ENCODE measurements at regions not wholly inside any gene's neighbourhood (a gene's known extent, or its start where the extent isn't known, plus 50 kb on each side); places are given as distances from the start of the nearest gene placed in this dataset.
"Not testable (repeated sequence)": the region's sequence is repeated elsewhere in the genome, so short reads cannot be mapped to it uniquely, and the experiment has no call there.

- Histone ChIP-seq H3K27me3 (ENCODE audit: control insufficient read depth, insufficient read depth) (no peaks in the 10 kb centered on the region), H3K4me1 (ENCODE audit: control insufficient read depth, insufficient read depth, low read length) (no peaks in the 10 kb centered on the region), H3K9me3 (ENCODE audit: control insufficient read depth, low read length) (no peaks in the 10 kb centered on the region), H3K4me3 (ENCODE audit: low read length) (no peak overlapping the region), H3K27ac (ENCODE audit: low read length) (no peak overlapping the region)
- DNase-seq: no peak
- intact Hi-C loops (cut with DNase I): no loop called here
- WGBS: 79% methylated on average over 9 of the region's 9 CpGs
- ATAC-seq: no peak
These were observed 285.5 kb upstream of the SFSWAP start for GRCh38 chr12:131425112-131426075.

GRCh38 chr12:131428091-131428685, 282.7 kb upstream of the SFSWAP start:
- Histone ChIP-seq H3K4me3 (ENCODE audit: low read length) (no peak overlapping the region), H3K4me1 (ENCODE audit: control insufficient read depth, insufficient read depth, low read length) (no peaks in the 10 kb centered on the region), H3K27ac (ENCODE audit: low read length) (no peak overlapping the region), H3K27me3 (ENCODE audit: control insufficient read depth, insufficient read depth) (no peaks in the 10 kb centered on the region), H3K9me3 (ENCODE audit: control insufficient read depth, low read length) (no peaks in the 10 kb centered on the region)
- DNase-seq (no peak), ATAC-seq (no peak)
- intact Hi-C loops (cut with DNase I): no loop called here
- WGBS: 71% methylated on average over 14 of the region's 14 CpGs

GRCh38 chr12:131429221-131429620, 281.7 kb upstream of the SFSWAP start:
- DNase-seq; H3K4me3 ChIP-seq (ENCODE audit: low read length); H3K4me1 ChIP-seq (ENCODE audit: control insufficient read depth, insufficient read depth, low read length); H3K9me3 ChIP-seq (ENCODE audit: control insufficient read depth, low read length); H3K27me3 ChIP-seq (ENCODE audit: control insufficient read depth, insufficient read depth); H3K27ac ChIP-seq (ENCODE audit: low read length); intact Hi-C loops (cut with DNase I): not testable (repeated sequence)
- WGBS: 15% methylated on average over 4 of the region's 8 CpGs
- peak in 1 of 2 donors; percentile 20 for ATAC-seq

- H3K27me3 ChIP-seq (ENCODE audit: control insufficient read depth, insufficient read depth); H3K4me1 ChIP-seq (ENCODE audit: control insufficient read depth, insufficient read depth, low read length); H3K9me3 ChIP-seq (ENCODE audit: control insufficient read depth, low read length); H3K27ac ChIP-seq (ENCODE audit: low read length); intact Hi-C loops (cut with DNase I); H3K4me3 ChIP-seq (ENCODE audit: low read length); DNase-seq; ATAC-seq: not testable (repeated sequence)
- WGBS: 52% methylated on average over 8 of the region's 8 CpGs
These were observed 281.2 kb upstream of the SFSWAP start for GRCh38 chr12:131429697-131430096.

- Histone ChIP-seq H3K9me3 (ENCODE audit: control insufficient read depth, low read length) (no peaks in the 10 kb centered on the region), H3K27me3 (ENCODE audit: control insufficient read depth, insufficient read depth) (no peaks in the 10 kb centered on the region), H3K4me1 (ENCODE audit: control insufficient read depth, insufficient read depth, low read length) (no peaks in the 10 kb centered on the region), H3K4me3 (ENCODE audit: low read length) (no peak overlapping the region), H3K27ac (ENCODE audit: low read length) (no peak overlapping the region)
- DNase-seq (no peak), ATAC-seq (no peak)
- intact Hi-C loops (cut with DNase I): no loop called here
- WGBS: 81% methylated on average over 8 of the region's 8 CpGs
These were observed 280.6 kb upstream of the SFSWAP start for GRCh38 chr12:131430158-131430742.

GRCh38 chr12:131431126-131431655, 279.7 kb upstream of the SFSWAP start:
- H3K27ac ChIP-seq (ENCODE audit: low read length): not testable (repeated sequence)
- 92% methylated on average over 17 of the region's 17 CpGs for WGBS

GRCh38 chr12:131432532-131433260, 278.2 kb upstream of the SFSWAP start:
- Histone ChIP-seq H3K27ac (ENCODE audit: low read length) (no peak overlapping the region), H3K4me1 (ENCODE audit: control insufficient read depth, insufficient read depth, low read length) (no peaks in the 10 kb centered on the region), H3K27me3 (ENCODE audit: control insufficient read depth, insufficient read depth) (no peaks in the 10 kb centered on the region), H3K4me3 (ENCODE audit: low read length) (no peak overlapping the region), H3K9me3 (ENCODE audit: control insufficient read depth, low read length) (no peaks in the 10 kb centered on the region)
- intact Hi-C loops (cut with DNase I): no loop called here
- no peak for DNase-seq
- ATAC-seq: no peak
- 60% methylated on average over 24 of the region's 29 CpGs for WGBS

More at GRCh38 chr12:131431126-131431655, 279.7 kb upstream of the SFSWAP start:
- H3K4me3 ChIP-seq (ENCODE audit: low read length); H3K4me1 ChIP-seq (ENCODE audit: control insufficient read depth, insufficient read depth, low read length); DNase-seq; ATAC-seq; H3K27me3 ChIP-seq (ENCODE audit: control insufficient read depth, insufficient read depth); H3K9me3 ChIP-seq (ENCODE audit: control insufficient read depth, low read length); intact Hi-C loops (cut with DNase I): not testable (repeated sequence)

GRCh38 chr12:131434208-131435125, 276.4 kb upstream of the SFSWAP start:
- Histone ChIP-seq H3K9me3 (ENCODE audit: control insufficient read depth, low read length) (no peaks in the 10 kb centered on the region), H3K27ac (ENCODE audit: low read length) (no peak overlapping the region), H3K27me3 (ENCODE audit: control insufficient read depth, insufficient read depth) (no peaks in the 10 kb centered on the region), H3K4me1 (ENCODE audit: control insufficient read depth, insufficient read depth, low read length) (no peaks in the 10 kb centered on the region), H3K4me3 (ENCODE audit: low read length) (no peak overlapping the region)
- ATAC-seq (no peak), DNase-seq (no peak)
- intact Hi-C loops (cut with DNase I): no loop called here
- WGBS: 60% methylated on average over 26 of the region's 28 CpGs

- intact Hi-C loops (cut with DNase I): no loop called here
- Histone ChIP-seq H3K27ac (ENCODE audit: low read length) (no peak overlapping the region), H3K4me3 (ENCODE audit: low read length) (no peak overlapping the region), H3K9me3 (ENCODE audit: control insufficient read depth, low read length) (no peaks in the 10 kb centered on the region), H3K4me1 (ENCODE audit: control insufficient read depth, insufficient read depth, low read length) (no peaks in the 10 kb centered on the region), H3K27me3 (ENCODE audit: control insufficient read depth, insufficient read depth) (no peaks in the 10 kb centered on the region)
- no peak for ATAC-seq
- no peak for DNase-seq
- 38% methylated on average over 10 of the region's 10 CpGs for WGBS
These were observed 273.8 kb upstream of the SFSWAP start for GRCh38 chr12:131436922-131437705.
